HK-2 (cell line): ENCODE measurements at regions not wholly inside any gene's neighbourhood (a gene's known extent, or its start where the extent isn't known, plus 50 kb on each side); places are given as distances from the start of the nearest gene placed in this dataset.
A peak's percentile ranks its signal among the peaks of the same experiment; 100 is the strongest.

Source experiments
- DNase-seq: peaks from one replicate; pipeline ENCODE4 v3.0.0-alpha.2; 2018; ENCODE audit not compliant: unreplicated experiment

DNA sequence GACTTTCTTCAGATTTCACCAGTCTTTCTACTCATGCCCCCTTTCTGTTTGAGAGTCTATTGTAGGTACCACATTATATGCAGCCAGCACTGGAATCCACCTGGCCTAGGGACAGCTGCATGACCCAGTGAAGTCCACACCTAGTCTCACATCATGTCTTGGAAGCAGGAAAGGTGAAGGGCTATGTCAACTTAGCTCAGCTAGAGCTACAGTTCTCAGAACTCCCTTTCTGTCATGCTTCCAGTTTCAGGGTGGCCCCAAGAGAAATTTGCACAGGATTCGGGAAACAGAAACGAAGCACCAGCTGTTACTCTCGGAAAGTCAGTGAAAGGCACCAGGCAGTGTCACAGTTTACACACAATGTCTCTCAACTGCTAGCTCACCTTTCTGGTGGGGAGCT is 51.6 kb upstream of the NLRP1 start:
- no peak for DNase-seq

DNA sequence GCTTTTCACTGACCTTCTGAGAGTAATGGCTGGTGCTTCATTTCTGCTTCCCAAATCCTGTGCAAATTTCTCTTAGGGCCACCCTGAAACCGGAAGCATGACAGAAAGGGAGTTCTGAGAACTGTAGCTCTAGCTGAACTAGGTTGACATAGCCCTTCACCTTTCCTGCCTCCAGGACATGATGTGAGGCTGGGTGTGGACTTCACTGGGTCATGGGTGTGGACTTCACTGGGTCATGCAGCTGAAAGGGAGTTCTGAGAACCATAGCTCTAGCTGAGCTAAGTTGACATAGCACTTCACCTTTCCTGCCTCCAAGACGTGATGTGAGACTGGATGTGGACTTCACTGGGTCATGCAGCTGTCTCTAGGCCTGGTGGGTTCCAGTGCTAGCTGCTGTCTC is 54.3 kb upstream of the NLRP1 start:
- DNase-seq = no peak

DNA sequence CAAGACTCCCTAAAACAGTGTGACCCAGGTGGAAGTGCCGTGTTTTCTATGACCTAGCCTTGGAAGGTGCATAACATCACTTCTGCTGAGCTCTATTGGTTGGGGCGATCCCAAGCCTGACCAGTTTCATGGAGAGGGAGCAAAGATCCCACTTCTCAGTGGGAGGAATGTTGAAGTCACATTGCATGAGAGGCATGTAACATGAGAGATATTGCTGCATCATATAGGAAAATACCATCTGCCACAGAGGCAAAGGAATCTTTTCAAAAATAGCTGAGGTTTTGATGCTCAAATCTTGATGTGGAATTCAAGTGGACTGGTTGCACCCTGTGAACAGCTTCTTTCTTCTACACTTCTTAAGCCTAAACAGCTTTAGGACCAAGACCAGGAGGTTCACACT is 56.4 kb upstream of the NLRP1 start:
- no peak for DNase-seq

DNA sequence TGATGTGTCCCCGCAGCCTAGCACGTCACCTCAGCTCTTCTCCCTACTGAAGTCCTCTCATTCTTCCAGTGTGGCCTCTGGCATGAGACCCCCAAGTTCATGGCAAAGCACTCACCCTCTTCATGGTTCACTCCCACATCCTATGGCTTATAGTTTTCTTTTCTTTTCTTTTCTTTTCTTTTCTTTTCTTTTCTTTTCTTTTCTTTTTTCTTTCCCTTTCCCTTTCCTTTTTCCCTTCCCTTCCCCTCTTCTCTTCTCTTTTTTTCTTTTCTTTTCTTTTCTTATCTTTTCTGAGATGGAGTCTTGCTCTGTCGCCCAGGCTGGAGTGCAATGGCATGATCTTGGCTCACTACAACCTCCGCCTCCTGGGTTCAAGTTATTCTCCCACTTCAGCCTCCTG is 58.4 kb upstream of the NLRP1 start:
- no peak for DNase-seq

DNA sequence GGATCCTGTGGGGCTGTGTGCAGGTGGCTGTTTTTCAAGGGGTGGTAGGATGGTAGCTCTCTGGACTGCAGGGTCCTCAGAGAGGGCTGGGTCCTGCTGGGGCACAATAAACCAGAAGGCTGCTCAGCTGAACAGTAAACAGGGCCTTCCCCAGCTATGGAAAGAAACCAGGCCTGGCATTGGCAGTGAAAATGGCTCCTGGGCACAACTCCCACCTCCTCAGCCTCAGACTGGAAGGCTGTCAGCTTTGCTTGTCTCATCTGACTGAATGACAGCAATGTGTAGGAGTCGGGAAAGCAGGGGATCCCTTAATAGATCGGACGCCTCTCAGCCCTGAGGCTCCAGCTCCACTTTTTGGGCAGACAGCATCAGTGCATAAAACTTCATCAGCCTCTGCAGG is 59.8 kb upstream of the NLRP1 start:
- no peak for DNase-seq

DNA sequence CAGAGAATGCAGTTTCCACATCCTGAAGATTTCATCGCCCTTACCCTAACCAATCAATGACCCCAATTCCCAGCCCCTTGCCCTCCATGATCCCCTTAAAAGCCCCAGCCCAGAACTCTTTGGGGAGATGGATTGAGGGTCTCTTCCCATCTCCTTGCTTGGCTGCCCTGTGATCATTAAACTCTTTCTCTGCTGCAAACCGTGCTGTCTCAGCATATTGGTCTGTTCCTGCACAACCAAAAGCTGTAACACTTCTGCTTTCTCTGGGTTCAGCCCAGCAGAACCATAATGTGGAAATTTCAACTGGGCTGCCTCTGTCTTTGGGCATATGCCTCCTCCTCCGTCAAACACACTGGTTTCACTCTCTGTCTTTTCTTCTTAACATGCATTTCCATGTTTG is 67.0 kb upstream of the NLRP1 start:
- no peak for DNase-seq

DNA sequence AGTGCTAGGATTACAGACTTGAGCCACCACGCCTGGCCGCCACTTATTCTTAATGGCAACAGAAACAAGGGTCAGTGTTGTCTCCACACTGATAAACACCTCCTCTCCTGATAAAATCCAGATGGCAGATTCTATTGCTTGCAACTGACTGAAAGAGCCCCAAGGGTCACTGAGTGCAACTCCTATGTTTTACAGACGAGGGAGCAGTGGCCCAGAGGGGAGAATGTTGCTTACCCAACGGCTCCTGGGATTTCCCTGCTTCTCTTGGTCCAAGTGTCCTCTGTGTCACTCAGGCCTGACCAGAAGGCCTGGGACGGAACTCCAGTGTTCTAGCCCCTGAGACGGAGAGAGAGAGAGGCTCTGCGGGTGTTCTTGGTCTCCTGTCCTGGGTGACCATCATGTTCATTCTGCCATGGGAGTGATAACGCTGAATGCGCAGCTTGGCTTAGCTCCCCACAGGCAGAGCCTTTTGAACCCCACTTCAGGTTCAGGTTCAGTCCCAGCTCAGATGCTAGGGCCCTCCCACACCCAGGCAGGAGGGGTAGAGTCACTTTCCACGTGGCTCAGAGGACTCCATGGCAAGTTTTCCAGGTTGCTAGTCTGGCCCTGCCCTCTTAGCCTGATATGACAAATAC is 77.3 kb upstream of the NLRP1 start:
- no peak for DNase-seq

DNA sequence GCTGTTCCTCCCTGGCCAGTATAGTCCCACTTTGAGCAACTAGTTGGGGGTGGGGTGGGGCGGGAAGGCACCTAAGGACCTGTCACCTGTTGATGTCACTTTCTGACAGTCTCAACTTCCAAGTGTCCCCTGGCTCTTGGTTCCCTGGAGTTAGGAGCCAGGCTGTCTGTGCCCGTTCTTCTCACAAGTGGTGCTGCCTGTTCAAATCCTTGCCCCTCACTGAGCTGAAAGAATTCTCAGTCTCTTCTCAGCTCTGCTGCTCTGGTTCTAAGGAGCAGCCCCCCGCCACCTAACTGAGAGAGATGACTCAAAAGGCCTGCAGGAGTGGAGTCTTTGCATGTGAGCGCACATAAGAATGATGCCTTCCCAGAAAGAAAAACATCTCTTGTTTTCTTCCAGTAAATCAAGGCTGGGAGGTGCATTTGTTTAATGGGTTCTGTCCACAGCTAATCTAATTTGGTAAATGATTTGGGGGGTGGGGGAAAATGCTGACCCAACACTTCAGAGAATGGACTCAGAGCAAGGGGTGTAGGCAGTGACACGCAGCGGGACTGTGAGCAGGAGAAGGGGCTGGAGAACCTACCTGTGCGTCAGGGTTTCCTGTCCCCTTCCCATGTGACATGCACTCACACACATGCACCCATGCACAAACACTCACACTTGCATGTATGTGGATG is 78.2 kb upstream of the NLRP1 start:
- no peak for DNase-seq

DNA sequence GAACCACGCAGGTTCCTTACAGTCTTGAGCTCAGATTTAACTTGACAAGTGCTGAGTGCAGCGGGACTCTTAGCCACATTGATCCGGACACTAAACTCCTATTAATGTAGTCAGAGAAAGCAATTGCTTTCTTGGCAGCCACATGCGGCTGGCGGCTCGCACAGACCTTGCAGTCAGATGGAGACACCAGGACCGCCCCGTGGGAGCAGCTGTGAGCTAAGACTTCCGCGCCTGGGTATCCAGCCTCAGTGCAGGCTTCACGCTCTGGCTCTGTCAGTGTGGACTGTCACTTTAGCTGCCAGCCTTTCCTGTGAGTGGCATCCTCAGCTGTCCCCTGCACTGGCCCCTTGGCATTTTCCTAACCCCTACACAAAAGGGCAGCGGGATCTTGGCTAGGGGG is 80.9 kb upstream of the NLRP1 start:
- DNase-seq = no peak

DNA sequence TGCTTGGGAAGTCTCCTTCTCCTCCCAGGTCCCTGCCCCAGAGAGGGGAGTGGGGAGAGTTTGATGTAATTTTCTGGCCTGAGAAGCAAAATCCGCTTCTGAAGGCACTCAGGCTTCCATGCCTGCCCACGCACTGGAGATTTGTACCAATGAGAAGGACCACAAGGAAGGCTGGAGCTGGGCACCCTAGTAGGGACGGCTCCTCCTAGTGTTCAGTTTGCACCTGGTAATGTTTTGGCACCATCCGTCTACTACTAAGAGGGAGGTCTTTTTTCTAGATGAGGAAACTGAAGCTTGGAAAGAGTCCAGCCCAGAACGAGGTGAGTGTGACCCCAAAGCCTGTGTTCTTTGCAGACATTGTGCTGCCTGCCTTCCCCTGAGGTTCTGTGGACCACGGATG is 83.6 kb upstream of the NLRP1 start:
- no peak for DNase-seq

DNA sequence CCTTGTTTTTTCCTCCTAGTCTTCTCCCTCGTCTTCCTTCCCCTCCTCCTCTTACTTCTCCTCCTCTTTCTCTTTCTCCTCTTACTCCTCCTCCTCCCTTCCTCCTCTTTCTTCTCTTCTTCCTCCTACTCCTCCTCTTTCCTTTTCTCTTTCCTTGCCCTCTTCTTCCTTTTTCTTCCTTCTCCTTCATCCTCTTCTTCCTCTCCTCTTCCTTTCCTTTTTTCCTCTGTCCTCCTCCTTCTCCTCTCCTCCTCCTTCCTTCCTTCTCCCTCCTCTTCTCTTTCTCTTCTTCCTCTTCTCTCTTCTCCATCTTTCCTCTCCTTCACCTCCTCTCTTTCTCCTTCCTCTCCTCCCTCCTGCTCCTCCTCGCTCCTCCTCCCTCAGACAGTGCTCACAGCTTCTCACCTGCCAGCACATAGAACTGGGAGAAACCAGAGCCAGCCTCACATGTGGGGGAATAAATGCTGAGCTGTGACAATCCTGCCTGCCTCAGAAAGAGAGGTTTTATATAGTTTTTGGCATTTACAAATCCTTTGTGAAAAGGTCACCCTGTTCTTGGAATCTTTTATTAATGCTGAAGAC is 84.3 kb upstream of the NLRP1 start:
- DNase-seq = no peak

DNA sequence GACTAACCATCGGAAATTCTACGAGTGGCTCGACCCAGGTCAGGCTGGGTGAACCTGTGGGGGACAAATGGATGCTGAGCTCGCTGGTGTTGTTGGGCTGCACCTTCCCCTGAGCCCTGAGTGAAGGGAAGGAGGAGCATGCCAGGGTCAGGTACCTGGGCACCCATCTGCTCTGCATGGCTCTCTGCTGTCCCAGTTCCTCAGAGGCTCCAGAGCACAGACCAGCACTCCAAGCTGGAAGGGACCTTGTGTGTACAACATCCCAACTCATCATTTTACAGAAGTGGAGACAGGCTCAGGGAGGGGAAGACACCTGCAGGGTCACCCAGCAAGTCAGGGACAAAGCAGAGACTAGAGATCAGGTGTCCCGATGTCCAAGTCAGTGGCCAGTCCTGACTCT is 84.9 kb upstream of the NLRP1 start:
- DNase-seq = no peak

DNA sequence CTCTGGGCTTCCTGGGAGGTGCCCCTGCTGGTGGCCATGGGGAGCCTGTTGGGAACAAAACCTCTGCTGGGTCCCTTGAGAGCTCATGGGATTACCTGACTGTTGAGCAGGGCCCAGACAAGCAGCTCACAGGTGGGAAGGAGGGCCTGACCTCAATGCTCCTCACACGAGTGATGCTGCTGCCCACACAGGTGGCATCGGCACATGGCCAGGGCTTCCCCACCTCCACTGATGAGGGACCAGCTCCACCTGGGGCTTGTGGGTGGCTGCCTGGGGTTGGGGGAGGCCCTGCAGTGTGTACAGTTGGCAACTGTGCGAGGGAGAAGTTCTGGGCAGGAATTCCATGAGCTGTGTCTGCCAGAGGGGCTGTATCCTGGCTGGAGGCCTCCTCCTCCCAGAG is 87.8 kb upstream of the NLRP1 start:
- no peak for DNase-seq

DNA sequence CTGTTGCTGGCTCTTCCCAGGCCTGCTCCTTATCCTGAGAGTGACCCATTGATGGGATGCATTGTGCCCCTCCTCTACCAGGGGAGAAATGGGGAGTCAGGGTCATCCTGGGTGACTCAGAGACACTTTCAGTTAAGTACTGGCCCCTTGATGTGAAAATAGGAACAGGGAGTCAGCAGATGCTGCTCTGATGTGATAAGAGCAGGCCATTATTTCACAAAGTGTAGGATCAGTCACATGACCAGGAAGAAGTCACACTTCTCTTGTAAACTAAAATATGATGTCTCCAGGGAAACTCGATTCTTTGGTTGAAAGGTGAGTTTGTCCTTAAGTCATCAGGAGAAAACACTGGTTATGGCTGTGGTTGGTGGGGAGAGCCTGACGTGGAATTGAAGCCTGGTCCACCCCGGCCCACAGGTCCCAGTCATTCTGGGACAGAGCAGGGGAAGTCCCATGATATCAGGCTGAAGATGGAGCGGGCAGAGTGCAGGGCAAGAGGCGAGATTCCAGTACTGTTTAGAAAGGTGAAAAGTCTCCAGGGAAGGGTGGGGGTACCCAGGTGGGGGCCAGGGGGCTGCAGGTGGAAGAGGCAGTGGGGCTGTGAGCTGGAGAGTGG is 88.6 kb upstream of the NLRP1 start:
- DNase-seq = no peak

DNA sequence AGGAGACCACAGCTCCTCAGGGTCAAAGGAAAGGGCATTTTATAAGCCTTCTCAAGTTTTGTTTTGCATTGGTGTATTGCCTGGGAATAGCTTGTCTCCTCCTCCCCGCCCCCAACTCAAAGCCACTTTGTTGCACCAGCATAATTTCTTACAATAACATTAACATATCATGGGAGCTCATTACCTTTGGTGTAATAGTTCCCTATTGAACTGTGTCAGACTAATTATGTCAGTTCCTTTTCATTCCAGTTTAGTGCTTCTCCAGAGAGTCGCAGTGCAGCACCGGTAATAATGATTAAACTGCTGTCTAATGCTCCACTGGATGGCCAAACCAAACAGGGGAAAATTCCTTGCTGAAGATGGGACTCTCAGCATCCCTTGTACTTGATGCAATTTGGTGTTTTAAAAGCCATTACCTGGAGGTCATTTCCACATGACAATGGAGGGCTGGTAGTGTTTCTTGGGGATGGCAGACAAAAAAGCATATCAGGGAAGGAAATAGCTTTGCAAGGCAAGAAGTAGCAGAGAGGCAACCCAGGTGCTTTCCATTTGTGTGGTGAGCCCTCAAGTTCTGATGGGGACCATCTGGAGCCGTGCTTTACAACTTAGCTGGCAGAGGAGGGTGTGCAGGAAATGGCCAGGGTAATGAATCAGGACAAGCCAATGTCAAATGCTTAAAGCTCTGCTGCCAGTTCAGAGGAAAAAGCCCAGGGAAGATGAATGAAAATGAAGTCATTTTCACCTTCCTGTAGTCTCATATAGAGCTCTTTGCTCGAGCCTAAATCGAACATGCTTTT is 91.5 kb upstream of the NLRP1 start:
- no peak for DNase-seq

DNA sequence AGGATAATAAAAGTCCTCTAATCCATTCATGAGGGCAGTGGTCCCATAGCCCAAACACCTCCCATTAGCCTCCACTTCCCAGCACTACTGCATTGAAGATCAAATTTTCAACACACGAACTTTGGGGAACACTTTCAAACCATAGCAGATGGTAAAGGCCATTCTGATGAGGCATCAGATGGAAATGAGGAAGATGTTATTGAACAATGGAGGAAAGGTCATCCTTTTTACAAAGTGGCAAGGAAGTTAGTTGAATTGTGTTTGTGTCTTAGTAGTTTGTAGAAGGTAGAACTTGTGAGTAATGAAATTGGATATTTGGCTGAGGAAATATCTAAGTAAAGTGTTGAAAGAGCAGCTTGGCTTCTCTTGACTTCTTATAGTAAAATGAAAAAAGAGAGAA is 93.3 kb upstream of the NLRP1 start:
- no peak for DNase-seq

DNA sequence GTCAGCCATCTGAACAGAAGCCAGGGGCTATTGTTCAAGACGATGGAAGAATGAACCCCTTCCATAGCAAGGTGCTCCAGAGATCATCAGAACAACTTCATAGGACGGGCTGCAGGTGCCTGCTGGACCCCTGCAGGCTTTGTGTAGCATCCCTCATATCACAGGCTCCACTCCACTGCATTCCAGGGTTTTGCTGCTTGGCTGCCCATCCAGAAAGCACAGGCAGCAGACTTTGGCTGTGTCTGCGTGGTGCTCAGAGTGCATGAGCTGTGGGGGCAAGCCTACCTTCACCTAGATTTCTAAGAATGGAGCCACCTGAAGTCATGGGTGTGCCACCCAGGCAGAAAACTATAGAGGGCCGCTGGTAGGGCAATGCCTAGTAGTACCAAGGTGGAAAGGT is 93.9 kb upstream of the NLRP1 start:
- DNase-seq = peak; percentile 6

DNA sequence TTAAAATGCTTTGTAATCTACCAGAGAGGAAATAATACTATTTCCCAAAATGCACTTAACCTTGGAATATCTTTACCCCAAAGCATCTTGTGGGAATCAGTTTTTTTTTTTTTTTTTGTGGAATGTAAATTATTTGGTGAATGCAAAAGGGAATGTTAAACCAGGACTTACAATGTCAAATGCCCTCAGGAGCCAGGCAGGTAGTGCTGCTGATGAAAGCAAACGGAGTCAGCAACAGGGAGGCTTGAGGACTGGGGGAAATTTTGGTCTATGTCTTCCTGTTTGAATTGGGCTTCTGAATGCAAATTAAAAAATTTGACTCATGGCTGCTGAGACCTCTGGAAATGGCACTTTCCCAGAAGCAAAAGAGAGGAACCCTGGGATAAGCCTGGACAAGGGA is 96.5 kb upstream of the NLRP1 start:
- DNase-seq = no peak

DNA sequence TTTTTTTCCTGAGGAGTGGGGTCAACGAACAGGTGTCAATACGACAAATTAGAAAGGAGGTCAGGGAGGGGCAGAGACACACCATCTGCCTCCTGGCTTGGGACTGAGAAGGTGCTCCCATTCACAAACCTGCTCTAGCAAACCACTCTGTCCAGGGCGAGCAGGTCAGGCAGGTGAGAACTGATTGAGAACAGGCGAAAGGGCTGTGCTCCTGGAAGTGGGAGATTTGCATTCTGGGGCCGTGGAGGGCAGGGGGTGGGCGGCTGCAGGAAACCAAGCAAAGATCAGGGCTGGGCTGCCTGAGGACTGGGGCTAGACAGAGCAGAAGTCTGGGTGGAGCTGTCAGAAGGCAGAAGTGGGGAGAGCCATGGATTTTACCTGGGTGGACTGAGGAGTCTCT is 98.9 kb upstream of the NLRP1 start:
- no peak for DNase-seq

DNA sequence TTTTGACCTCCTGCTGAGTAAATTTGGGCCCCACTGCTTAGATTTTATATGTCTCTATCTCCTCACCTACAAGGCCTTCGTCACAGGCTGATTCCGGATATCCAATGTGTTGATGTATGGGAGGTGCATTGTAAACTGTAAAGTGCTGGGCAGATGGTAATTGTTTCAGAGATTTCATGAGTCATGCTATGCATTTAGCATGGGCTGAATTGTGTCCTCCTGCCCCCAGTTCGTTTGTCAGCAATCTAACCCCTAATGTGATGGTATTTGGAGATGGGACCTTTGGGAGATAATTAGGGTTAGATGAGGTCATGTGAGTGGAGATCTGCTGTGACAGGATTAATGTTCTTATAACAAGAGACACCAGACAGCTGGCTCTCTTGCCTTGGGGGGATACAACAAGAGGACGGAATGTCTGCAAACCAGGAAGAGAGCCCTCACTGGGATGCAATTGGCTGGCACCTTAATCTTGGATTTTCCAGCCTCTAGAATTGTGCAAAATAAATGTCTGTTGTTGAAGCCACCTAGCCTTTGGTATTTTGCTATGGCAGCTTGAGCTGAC is 101.8 kb upstream of the NLRP1 start:
- no peak for DNase-seq

DNA sequence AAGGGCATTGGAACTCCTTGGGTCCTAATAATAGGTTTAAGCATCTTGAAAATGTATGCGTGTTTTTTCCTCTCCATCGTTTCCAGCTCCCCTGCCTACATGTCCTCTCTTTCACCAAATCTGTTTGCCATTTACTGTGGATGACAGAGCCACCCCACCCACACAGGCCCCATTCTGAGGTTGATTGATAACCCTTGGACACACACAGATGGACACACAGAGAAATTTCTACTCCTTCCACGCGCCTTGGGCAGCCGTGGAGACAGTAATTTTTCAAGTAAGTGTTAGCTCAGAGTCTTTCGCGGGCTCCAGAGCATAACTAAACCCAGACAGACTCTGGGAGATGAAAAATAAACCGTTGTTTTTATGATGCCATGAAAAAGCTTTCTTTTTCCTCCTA is 103.3 kb upstream of the NLRP1 start:
- DNase-seq = no peak

DNA sequence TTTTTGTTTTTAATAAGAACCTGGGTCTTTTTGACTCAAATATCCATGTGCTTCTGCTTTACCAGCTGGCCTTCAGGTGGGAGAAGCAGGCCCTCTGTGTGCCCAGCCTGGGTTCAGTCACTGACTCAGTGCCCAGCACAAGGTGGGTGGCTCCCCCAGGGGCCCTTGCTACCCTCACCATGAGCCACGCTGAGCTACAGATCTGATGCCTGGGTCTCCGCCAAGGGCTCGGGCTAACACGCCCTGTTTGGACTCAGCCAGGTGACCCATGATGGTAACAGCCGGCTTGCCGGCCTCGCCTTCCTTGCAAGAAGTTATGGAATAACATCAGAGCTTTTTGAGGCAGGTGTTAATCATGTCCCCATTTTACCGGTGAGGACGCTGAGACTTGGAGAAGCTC is 109.5 kb upstream of the NLRP1 start:
- DNase-seq = no peak
